NCI-H187 (cell line): ENCODE measurements at regions not wholly inside any gene's neighbourhood (a gene's known extent, or its start where the extent isn't known, plus 50 kb on each side); places are given as distances from the start of the nearest gene placed in this dataset.

Source experiments
- DNase-seq, 2 experiments: peaks; one replicate each; lab custom pipeline; 2025; lab: John Stamatoyannopoulos, UW

- DNase-seq = no peak
These were observed 260.4 kb upstream of the NFE2L3 start for GRCh38 chr7:25891591-25891990.

DNA sequence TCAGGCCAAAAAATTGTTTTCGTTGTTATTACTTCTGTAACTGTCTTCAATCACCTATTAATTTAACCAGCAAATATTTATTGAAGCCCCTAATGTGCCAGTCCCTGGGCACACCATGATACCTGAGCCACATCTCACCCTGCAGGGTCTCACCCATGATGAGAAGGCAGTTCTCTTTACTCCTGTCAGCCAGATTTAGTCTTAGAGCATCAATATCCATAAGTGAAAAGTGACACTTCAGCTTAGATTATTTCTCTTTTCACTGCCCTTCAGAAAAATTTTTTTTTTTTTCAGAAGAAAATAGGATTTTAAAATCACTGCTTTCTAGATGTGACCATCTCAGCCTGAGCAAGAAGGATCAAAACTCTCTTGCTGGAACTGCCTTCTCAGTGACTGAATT is 258.6 kb upstream of the NFE2L3 start:
- DNase-seq = no peak

DNA sequence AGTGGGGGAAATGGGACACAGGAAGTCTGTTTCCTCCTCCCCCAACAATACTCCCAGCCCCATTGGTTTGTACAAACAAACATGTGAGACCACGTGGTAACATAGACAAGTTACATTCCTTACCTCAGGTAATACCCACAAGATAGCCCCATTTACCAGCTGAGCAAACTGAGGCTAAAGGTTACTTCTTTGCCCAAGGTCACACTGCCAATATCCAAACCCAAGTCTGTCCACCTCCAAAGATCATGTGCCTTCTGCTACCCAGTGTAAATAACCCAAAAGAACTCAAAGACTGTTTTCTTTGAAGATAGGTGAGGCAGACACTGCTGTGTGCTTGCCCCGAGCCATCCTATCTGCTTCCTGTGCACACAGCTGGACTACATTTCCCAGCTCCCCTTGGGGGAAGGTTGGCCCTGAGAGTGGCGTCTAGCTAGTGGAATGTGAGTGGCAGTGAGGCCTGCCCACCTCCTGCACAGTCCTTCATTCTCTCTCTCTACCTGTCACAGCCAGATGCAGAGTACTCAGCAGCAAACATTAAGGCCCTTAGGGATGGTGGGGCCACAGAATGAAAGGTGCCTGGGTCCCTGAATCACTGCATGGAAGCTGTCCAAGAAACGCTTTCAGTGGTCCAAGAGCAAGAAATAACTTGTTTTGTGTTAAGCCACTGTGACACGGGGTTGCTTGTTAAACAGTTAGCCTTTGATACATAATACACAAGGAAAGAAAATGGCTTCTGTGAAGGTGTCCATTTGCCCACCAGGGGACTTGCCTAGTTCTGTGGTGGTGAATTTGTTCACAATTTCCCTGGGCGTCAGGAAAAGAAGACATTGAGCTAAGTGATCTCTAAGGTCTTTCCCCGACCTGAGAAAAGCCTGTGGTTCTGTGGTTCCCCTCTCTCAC is 257.7 kb upstream of the NFE2L3 start:
- DNase-seq = no peak

DNA sequence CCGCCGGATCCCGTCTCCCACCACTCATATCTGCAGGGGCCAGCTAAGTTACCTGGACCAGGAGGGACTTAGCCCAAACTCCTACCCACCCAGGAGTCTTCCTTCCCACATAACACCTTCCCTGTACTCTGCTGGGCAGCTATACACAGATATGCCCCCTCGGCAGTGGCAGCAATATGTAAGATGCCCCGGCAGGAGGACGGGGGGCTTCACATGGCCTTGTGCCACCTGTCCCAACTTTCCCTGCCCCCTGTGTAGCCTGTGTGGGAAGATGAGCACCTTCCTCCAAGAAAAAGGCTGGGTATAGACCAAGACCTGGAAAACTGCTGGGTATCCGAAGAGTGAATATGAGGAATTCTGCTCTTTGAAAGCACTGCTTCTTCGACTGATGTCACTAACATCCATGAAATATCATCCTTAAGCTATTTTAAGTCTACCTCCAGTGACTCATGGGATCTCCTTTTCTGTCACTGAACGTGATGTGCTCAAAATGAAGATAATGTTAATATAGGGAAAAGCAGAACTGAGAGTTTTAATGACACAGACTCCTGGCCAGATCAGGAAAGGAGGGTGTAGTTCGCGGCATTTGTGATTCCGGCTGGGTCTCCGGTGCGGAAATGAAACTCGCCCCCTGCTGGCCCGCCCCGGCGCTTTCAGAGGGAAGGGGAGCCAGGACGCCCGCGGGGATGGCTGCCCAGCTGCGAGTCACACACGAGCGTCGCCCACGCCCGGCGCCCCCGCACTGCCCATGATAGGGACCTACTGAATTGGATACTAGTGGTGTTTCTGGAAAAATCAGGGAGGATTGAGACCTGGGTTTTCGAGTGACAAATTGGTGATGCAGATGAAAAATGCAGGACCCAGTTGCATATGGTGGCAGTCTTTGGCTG is 256.9 kb upstream of the NFE2L3 start:
- no peak for DNase-seq

DNA sequence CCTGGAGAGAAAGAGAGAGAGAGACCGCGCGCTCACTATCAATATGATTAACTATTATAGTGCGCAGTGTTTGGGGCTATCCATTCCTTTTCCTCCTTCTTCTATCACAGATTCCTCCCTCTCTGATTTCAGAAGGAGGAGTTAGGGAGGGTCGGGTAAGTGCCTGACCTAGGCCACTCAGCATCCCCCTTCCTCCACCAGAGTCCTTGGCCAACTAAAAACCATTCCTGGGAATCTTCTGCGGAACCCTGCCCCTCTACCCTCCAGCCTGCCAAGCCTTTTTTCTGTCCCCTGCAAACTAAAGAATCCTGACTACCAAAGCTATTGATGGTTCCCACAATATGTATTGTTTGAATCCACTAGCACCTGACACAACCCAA is 256.2 kb upstream of the NFE2L3 start:
- DNase-seq = no peak

DNA sequence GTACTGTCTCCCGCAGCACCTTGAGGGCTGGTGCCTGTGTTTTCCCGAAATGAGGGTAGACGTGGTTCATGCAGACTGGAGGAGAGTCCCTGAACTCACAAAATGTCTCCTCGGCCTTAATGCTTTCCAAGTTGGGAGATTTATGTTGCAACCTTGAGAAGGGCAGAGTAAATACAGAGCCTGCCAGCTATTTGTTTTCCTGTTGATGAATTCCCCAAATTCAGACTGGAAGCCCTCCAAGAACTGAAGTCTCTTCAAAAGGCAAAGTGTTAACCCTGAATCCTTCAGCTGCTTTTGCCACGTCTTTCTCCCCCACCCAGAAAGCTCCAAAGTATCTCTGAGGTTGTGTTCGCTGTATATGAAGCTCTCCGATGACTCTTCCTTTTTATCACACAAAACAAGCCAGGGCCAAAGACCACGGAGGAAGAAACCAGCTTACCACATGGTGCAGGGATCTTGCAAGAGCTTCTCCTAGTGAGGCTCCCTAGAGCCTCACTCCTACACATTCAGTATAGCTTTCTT is 254.7 kb upstream of the NFE2L3 start:
- no peak for DNase-seq

DNA sequence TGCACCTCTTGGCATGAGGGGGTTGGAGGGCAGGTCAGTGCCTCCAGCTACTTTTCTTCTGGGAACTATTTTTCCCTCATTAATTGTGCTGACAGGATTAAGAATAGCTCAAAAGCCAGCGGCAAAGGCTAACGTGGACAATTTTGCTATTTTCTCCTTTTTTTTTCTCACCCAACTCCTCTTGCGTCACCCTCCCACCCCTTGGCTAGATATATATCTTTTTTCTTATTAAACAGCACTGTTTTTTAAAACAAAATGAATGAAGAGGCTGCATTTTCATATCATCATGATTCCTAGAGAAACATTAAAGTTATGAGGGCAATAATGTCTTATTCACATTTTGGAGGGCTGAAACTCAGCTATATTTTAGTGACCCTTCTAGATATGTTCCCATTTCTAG is 251.8 kb upstream of the NFE2L3 start:
- DNase-seq = no peak

GRCh38 chr7:25900877-25901276 is 251.1 kb upstream of the NFE2L3 start:
- no peak for DNase-seq

DNA sequence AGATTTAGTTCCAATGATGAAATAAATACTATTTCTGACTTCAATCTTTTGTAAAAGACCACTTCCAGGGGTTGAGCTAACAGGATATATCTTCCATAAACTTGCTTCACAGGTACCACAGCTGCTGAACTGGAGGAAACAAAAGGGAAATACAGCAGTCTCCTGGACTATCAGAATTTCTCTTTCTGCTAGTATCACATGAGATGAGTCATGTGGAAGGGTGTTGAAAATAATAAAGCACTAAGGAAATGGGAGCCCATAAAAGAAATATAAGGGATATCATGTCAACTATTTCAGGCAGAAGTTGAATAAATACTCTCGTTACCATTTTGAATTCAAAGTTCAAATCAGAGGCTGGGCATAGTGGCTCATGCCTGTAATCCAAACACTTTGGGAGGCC is 250.3 kb upstream of the NFE2L3 start:
- DNase-seq = no peak

DNA sequence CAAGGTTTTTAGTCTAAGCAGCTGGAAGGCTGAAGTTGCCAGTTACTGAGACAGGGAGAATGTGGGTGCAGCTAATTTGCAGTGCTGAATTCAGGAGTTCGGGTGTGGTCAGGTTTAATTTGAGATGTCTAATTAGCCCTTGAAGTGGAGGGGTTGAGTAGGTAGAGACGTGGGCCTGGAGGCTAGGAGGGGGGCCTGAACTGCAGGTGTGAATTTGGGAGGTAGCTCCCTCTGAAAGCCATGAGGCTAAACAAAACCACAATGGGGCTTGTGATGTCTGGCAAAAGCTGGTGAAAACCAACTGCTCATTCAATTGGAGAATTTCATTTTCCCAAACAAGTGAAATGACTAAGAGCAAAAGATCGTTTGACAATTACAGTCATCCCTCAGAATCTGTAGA is 246.0 kb upstream of the NFE2L3 start:
- no peak for DNase-seq

- DNase-seq = no peak
These were observed 245.2 kb upstream of the NFE2L3 start for GRCh38 chr7:25906760-25907159.

DNA sequence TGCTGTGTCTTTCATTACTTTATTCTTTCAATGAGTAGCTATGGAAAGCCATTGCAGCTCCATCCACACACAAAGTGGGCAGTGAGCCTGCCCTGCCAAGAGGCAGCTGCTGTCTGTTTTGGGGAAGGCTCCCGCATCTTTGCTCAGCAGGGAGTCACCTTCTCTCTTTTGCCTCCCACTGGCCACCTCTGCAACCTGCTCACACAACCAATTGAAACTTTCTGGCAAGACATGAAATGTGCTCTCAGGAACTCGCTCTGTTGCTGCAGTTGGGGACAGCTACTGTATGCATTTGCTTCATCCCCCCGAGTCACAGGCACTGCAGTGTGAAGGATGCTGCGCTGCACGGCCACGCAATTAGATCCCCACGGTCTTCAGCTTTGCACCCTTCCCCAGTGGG is 244.8 kb upstream of the NFE2L3 start:
- no peak for DNase-seq

- DNase-seq = no peak
These were observed 244.3 kb upstream of the NFE2L3 start for GRCh38 chr7:25907731-25908130.

- DNase-seq = no peak
These were observed 243.6 kb upstream of the NFE2L3 start for GRCh38 chr7:25908154-25908949.

GRCh38 chr7:25911738-25912607 is 240.0 kb upstream of the NFE2L3 start:
- DNase-seq = no peak

DNA sequence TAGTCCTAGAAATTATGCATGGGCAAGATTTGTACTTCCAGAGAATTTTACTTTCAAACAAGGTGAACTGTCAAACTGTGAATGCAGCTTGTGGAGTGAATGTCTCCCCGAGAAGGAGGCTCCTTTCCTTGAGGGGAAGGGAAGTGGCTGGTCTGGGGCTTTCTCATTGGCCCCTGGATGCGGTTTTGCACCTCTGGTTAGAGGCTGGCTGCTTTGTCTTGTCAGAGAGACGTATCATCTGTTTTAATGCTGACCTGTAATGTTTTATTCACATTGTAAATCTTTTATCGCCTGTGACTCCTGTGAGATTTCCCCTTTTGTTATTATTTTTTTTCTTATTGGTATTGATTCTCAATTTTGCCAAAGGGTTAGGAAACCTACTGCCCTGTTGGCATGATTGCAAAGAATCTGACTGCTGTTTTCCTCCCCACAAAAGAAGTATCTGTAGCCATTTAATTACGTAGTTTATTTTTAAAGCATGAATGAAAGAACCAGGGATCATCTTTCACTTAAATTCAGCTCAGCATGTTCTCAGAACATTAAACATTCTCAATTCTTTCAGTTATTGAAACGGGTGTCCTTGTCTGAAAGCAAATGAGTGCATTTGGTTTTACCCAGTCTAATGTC is 238.3 kb upstream of the NFE2L3 start:
- DNase-seq = no peak

- no peak for DNase-seq
These were observed 233.3 kb upstream of the NFE2L3 start for GRCh38 chr7:25918731-25919130.

DNA sequence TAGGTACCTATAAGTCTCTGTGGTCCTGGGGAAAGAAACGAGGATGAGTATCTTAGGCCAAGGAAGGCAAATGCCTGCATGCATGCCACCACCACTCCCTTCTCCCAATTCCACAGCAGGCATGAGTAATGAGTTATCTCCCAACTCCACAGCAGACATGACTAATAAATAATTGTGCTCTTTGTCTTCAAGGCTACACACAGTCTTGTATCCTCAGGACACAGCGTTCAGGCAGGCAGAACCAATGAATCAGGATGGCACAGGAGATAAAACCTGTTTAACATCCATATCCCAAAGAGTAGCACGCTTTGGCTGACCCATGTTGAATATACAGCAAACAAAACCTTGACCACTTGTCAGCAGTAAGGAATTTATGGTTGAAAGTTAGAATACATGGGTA is 229.7 kb upstream of the NFE2L3 start:
- DNase-seq = no peak

DNA sequence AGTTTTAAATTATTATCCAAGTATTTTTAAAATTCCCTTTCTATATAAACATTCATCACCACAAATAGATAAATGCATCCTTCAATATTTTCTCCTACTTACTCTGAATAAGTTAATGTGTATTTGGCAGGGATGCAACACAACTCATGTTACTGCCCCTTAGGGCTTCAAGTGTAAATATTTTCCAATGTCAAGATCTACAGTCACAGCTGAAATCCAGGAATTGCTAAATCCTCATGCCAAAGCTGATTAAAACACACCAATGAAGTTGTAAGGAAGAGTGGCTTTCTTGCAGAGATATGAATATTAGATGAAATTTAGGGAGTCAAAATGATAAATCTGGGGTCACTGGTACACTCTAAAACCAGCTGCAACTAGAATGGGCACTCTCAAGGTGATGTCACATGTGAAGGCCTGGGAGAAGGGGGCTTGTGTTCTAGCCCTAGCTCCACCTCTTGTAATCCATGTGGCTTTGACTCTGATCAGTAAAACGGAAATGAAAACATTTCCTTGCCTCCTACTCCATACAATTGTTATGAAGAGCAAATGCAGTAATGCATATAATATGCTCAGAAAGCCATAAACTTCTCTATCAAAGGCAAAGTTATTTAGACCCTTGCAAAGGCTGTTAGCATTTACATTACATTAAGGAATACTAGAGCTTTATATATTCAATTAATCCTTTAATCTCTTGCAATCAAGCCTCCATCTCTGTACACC is 228.1 kb upstream of the NFE2L3 start:
- no peak for DNase-seq

DNA sequence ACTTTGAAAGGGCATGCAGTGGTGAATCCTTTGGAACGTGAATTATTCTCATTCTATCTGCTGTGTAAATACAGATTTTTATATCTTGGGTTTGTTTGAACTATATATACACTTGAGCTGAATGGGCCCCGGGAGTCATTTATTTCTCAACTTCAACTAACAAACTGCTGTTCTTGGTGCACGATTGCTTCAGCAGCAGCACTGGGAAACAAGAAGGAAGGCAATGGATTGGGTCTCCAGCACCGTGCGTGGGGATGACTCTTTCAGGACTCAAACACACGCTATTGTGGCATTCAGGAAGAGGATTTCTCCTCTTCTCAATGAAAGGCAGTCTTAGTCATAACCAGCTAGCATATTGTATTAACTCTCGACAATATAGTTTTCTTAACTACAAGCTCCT is 226.0 kb upstream of the NFE2L3 start:
- no peak for DNase-seq
